Right atrium auricular region (tissue), 2 donors: ENCODE measurements at regions not wholly inside any gene's neighbourhood (a gene's known extent, or its start where the extent isn't known, plus 50 kb on each side); places are given as distances from the start of the nearest gene placed in this dataset.

ENCODE experiments used
- DNase-seq: peaks from one replicate; pipeline ENCODE4 v3.0.0-alpha.2; 2019; ENCODE audit warnings: low spot score
- H3K27ac ChIP-seq, 2 donors: fragments of 200-600 bp; sonication (generic); 1 replicate in 1 of 2; 2 replicates in 1 of 2; pipeline ENCODE4 v1.5.1; 2016 to 2019
- H3K27me3 ChIP-seq, 2 donors: fragments of 200-600 bp; sonication (generic); one replicate each; pipeline versions ENCODE4 v1.5.1 to v1.6.0; 2017 to 2019
- H3K36me3 ChIP-seq: fragments of 200-600 bp; sonication (generic); one replicate; pipeline ENCODE4 v1.5.1; 2016
- H3K4me1 ChIP-seq, 2 donors: fragments of 200-600 bp; sonication (generic); one replicate each; pipeline versions ENCODE4 v1.5.1 to v1.6.0; 2017 to 2019
- H3K4me3 ChIP-seq, 2 donors: fragments of 200-600 bp; sonication (generic); 1 replicate in 1 of 2; 2 replicates in 1 of 2; pipeline ENCODE4 v1.5.1; 2017 to 2019; ENCODE audit warnings: mild to moderate bottlenecking in 1 of 2, moderate library complexity in 1 of 2
- H3K9me3 ChIP-seq, 2 donors: fragments of 200-600 bp; sonication (generic); one replicate each; pipeline ENCODE4 v1.5.1; 2019
- CTCF ChIP-seq, 2 donors: fragments of 200-600 bp; sonication (generic); IDR thresholded peaks; one replicate each; pipeline ENCODE4 v1.5.1; 2019; ENCODE audit warnings: antibody characterized with exemption in 2 of 2

GRCh38 chr10:78923647-78924318 is 145.0 kb upstream of the ZMIZ1 start:
- TF ChIP-seq CTCF (IDR thresholded peaks at IDR 0.05), result no peak
- no peaks in the 10 kb centered on the region for H3K36me3 ChIP-seq
- no peak for DNase-seq
- H3K27ac ChIP-seq, result no peak overlapping the region
- H3K4me1 ChIP-seq, result peaks cover 0 to 8% of the 10 kb centered on the region in 2 donors
- H3K4me3 ChIP-seq, result no peak overlapping the region
- H3K27me3 ChIP-seq, result no peaks in the 10 kb centered on the region
- no peaks in the 10 kb centered on the region for H3K9me3 ChIP-seq

GRCh38 chr10:78924319-78925003 is 144.3 kb upstream of the ZMIZ1 start:
- Histone ChIP-seq H3K9me3 (no peaks in the 10 kb centered on the region), H3K4me3 (no peak overlapping the region), H3K27me3 (no peaks in the 10 kb centered on the region), H3K4me1 (peaks cover 0 to 8% of the 10 kb centered on the region in 2 donors), H3K36me3 (no peaks in the 10 kb centered on the region), H3K27ac (no peak overlapping the region)
- no peak for DNase-seq
- no peak for TF ChIP-seq CTCF (IDR thresholded peaks at IDR 0.05)

GRCh38 chr10:78925275-78925674 is 143.5 kb upstream of the ZMIZ1 start:
- Histone ChIP-seq H3K36me3 (no peaks in the 10 kb centered on the region), H3K27me3 (no peaks in the 10 kb centered on the region), H3K9me3 (no peaks in the 10 kb centered on the region), H3K27ac (peak overlapping the region in 1 of 2 donors; percentile 44), H3K4me1 (peaks cover 0 to 8% of the 10 kb centered on the region in 2 donors), H3K4me3 (no peak overlapping the region)
- no peak for TF ChIP-seq CTCF (IDR thresholded peaks at IDR 0.05)
- DNase-seq, result no peak

- Histone ChIP-seq H3K4me3 (no peak overlapping the region), H3K36me3 (no peaks in the 10 kb centered on the region), H3K27ac (peak overlapping the region in 1 of 2 donors; percentile 44), H3K9me3 (no peaks in the 10 kb centered on the region), H3K27me3 (no peaks in the 10 kb centered on the region), H3K4me1 (peaks cover 0 to 8% of the 10 kb centered on the region in 2 donors)
- DNase-seq, result no peak
- no peak for TF ChIP-seq CTCF (IDR thresholded peaks at IDR 0.05)
These were observed 142.9 kb upstream of the ZMIZ1 start for GRCh38 chr10:78925800-78926319.

- Histone ChIP-seq H3K9me3 (no peaks in the 10 kb centered on the region), H3K4me1 (peaks cover 0 to 23% of the 10 kb centered on the region in 2 donors), H3K27ac (no peak overlapping the region), H3K27me3 (no peaks in the 10 kb centered on the region), H3K4me3 (no peak overlapping the region), H3K36me3 (no peaks in the 10 kb centered on the region)
- no peak for TF ChIP-seq CTCF (IDR thresholded peaks at IDR 0.05)
- no peak for DNase-seq
These were observed 141.3 kb upstream of the ZMIZ1 start for GRCh38 chr10:78927257-78927995.
